ENCODE measurements at regions not wholly inside any gene's neighbourhood (a gene's known extent, or its start where the extent isn't known, plus 50 kb on each side); places are given as distances from the start of the nearest gene placed in this dataset.
A peak's percentile ranks its signal among the peaks of the same experiment; 100 is the strongest.
"Not testable (repeated sequence)": the region's sequence is repeated elsewhere in the genome, so short reads cannot be mapped to it uniquely, and the experiment has no call there.

DNA sequence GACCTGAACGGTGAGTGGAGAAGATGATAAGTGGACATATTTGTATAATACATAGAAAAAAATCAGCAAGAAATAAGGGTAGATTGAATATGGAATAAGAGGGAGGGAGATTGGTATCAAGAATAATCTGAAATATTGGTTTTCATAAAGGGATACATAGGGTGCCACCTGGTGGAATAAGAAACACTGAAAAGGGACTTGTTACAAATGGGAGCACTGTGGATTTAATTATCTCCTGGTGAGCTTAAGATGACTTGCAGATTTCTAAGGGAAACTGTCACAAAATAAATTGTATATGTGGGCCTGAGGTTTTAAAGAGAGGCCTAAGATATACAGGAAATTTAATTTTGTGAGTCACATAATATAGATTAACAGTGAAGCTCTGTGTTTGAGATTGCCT, 1403.5 kb upstream of the CDH18 start:
- no peak for DNase-seq
- no peak overlapping the region for H3K27ac Mint-ChIP-seq
- no peak for ATAC-seq (ENCODE audit: low read depth)
- H3K36me3 Mint-ChIP-seq (ENCODE audit: low read depth): no peaks in the 10 kb centered on the region
- H3K4me3 Mint-ChIP-seq: no peak overlapping the region
- no peaks in the 10 kb centered on the region for H3K27me3 Mint-ChIP-seq
- no peaks in the 10 kb centered on the region for H3K4me1 Mint-ChIP-seq
- TF ChIP-seq, protein P1, sequence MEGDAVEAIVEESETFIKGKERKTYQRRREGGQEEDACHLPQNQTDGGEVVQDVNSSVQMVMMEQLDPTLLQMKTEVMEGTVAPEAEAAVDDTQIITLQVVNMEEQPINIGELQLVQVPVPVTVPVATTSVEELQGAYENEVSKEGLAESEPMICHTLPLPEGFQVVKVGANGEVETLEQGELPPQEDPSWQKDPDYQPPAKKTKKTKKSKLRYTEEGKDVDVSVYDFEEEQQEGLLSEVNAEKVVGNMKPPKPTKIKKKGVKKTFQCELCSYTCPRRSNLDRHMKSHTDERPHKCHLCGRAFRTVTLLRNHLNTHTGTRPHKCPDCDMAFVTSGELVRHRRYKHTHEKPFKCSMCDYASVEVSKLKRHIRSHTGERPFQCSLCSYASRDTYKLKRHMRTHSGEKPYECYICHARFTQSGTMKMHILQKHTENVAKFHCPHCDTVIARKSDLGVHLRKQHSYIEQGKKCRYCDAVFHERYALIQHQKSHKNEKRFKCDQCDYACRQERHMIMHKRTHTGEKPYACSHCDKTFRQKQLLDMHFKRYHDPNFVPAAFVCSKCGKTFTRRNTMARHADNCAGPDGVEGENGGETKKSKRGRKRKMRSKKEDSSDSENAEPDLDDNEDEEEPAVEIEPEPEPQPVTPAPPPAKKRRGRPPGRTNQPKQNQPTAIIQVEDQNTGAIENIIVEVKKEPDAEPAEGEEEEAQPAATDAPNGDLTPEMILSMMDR (IDR thresholded peaks at IDR 0.05): no peak
- H3K9me3 Mint-ChIP-seq: no peaks in the 10 kb centered on the region
- intact Hi-C loops (cut with micrococcal nuclease): no loop called here
- POLR2A ChIA-PET: no interaction called here
- CTCF ChIA-PET: no interaction called here

- CTCF ChIA-PET; ATAC-seq (ENCODE audit: low read depth); H3K4me1 Mint-ChIP-seq; H3K4me3 Mint-ChIP-seq; H3K27me3 Mint-ChIP-seq; H3K27ac Mint-ChIP-seq; intact Hi-C loops (cut with micrococcal nuclease); POLR2A ChIA-PET; H3K36me3 Mint-ChIP-seq (ENCODE audit: low read depth); H3K9me3 Mint-ChIP-seq; DNase-seq: not testable (repeated sequence)
These were observed 1372.8 kb upstream of the CDH18 start for GRCh38 chr5:21360754-21361153.

DNA sequence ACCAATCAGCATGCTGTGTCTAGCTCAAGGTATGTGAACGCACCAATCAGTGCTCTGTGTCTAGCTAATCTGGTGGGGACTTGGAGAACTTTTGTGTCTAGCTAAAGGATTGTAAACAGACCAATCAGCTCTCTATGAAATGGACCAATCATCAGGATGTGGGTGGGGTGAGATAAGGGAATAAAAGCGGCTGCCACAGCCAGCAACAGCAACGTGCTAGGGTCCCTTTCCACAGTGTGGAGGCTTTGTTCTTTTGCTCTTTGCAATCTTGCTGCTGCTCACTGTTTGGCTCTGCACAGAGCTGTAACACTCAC, 1353.9 kb upstream of the CDH18 start:
- intact Hi-C loops (cut with micrococcal nuclease); H3K9me3 Mint-ChIP-seq; CTCF ChIA-PET; H3K27ac Mint-ChIP-seq; DNase-seq; H3K27me3 Mint-ChIP-seq; POLR2A ChIA-PET; ATAC-seq (ENCODE audit: low read depth); H3K36me3 Mint-ChIP-seq (ENCODE audit: low read depth); H3K4me1 Mint-ChIP-seq: not testable (repeated sequence)
- peak overlapping the region; percentile 66 for H3K4me3 Mint-ChIP-seq

- H3K4me1 Mint-ChIP-seq; H3K27ac Mint-ChIP-seq; H3K36me3 Mint-ChIP-seq (ENCODE audit: low read depth); intact Hi-C loops (cut with micrococcal nuclease); H3K27me3 Mint-ChIP-seq; CTCF ChIA-PET; ATAC-seq (ENCODE audit: low read depth); POLR2A ChIA-PET; H3K9me3 Mint-ChIP-seq: not testable (repeated sequence)
- peak overlapping the region; percentile 66 for H3K4me3 Mint-ChIP-seq
- DNase-seq: peak; percentile 15
These were observed 1353.4 kb upstream of the CDH18 start for GRCh38 chr5:21341203-21341947.

DNA sequence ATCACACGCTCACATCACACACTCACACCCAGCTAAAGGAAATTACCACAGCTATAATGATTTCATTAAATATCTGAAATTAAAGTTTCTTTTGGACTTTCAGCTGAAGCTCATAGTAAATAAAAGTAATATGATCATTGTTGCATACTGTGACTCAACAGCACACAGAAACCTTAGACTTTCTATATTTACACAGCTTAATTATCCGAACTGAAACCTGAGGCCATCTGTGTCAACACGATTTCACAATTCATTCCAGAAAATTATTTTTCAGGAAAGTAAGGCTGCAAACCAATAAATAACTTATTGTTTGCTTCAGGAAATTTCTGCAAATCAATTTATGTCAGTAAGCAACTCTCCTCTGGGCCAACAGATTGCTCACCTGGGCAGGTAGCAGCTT, 1352.2 kb upstream of the CDH18 start:
- H3K27ac Mint-ChIP-seq; intact Hi-C loops (cut with micrococcal nuclease); H3K9me3 Mint-ChIP-seq; DNase-seq; POLR2A ChIA-PET; H3K4me1 Mint-ChIP-seq; H3K36me3 Mint-ChIP-seq (ENCODE audit: low read depth); H3K27me3 Mint-ChIP-seq; ATAC-seq (ENCODE audit: low read depth); H3K4me3 Mint-ChIP-seq; CTCF ChIA-PET: not testable (repeated sequence)

DNA sequence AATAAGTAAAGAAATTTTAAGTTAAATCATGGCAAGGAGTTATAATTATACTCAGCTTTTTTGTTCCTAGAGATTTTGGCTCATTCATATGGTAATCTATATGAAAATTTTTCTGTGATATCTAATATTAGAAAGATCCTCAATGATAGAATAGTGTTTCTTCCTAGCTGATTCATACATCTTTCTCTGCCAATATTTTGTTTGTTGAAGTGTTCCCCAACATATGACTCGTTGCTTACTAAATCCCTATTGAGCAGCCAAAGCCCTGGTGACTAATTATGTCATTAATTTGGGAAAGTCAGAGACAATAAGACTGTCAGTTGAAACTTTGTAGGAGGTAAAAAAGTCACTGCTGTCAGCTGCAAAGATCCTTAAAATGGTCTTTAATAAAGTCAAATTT, 1348.5 kb upstream of the CDH18 start:
- ATAC-seq (ENCODE audit: low read depth); H3K4me3 Mint-ChIP-seq; H3K36me3 Mint-ChIP-seq (ENCODE audit: low read depth); H3K9me3 Mint-ChIP-seq; H3K27ac Mint-ChIP-seq; DNase-seq; H3K4me1 Mint-ChIP-seq; CTCF ChIA-PET; H3K27me3 Mint-ChIP-seq; POLR2A ChIA-PET; intact Hi-C loops (cut with micrococcal nuclease): not testable (repeated sequence)

GRCh38 chr5:21315376-21315775, 1327.4 kb upstream of the CDH18 start:
- intact Hi-C loops (cut with micrococcal nuclease); H3K4me1 Mint-ChIP-seq; H3K9me3 Mint-ChIP-seq; POLR2A ChIA-PET; H3K27me3 Mint-ChIP-seq; DNase-seq; H3K4me3 Mint-ChIP-seq; CTCF ChIA-PET; H3K36me3 Mint-ChIP-seq (ENCODE audit: low read depth); H3K27ac Mint-ChIP-seq; ATAC-seq (ENCODE audit: low read depth): not testable (repeated sequence)

- H3K36me3 Mint-ChIP-seq (ENCODE audit: low read depth); POLR2A ChIA-PET; intact Hi-C loops (cut with micrococcal nuclease): not testable (repeated sequence)
These were observed 1313.2 kb upstream of the CDH18 start for GRCh38 chr5:21301205-21301604.

GRCh38 chr5:21274361-21274760, 1286.4 kb upstream of the CDH18 start:
- H3K9me3 Mint-ChIP-seq; H3K36me3 Mint-ChIP-seq (ENCODE audit: low read depth); ATAC-seq (ENCODE audit: low read depth); DNase-seq; intact Hi-C loops (cut with micrococcal nuclease); H3K4me3 Mint-ChIP-seq; H3K27ac Mint-ChIP-seq; H3K27me3 Mint-ChIP-seq; CTCF ChIA-PET; H3K4me1 Mint-ChIP-seq; POLR2A ChIA-PET: not testable (repeated sequence)

More at GRCh38 chr5:21301205-21301604, 1313.2 kb upstream of the CDH18 start:
- H3K27me3 Mint-ChIP-seq; H3K9me3 Mint-ChIP-seq; DNase-seq; H3K4me1 Mint-ChIP-seq; H3K4me3 Mint-ChIP-seq; CTCF ChIA-PET; ATAC-seq (ENCODE audit: low read depth); H3K27ac Mint-ChIP-seq: not testable (repeated sequence)

All from activated B cell treated with CpG ODN at 0.5 μM for 24 hours (primary cell).